PC-3 (cell line): ENCODE measurements at regions not wholly inside any gene's neighbourhood (a gene's known extent, or its start where the extent isn't known, plus 50 kb on each side); places are given as distances from the start of the nearest gene placed in this dataset.

ENCODE experiments used
- ATAC-seq: fragments of 200-7000 bp; cut with Tn5 transposase; 2 replicates; pipeline ENCODE4 v1.9.1; 2020; ENCODE audit warnings: mild to moderate bottlenecking, moderate library complexity
- BruUV-seq: library from RNA; stranded (reverse); fragments of 400-500 nt; replicated peaks from 2 replicates; lab custom pipeline; 2021; lab: Mats Ljungman, UMichigan
- CTCF ChIA-PET: fragments of 300-600 bp; sonication (Branson Sonifier 250); formaldehyde crosslinking; loops from one replicate; lab custom pipeline; 2022; ENCODE audit warnings: antibody characterized with exemption; lab: Charles Lee
- POLR2A ChIA-PET: fragments of 300-600 bp; sonication (Branson Sonifier 250); formaldehyde crosslinking; loops from one replicate; lab custom pipeline; 2022; ENCODE audit warnings: antibody characterized with exemption; ENCODE audit not compliant: unreplicated experiment; lab: Charles Lee
- DNase-seq: peaks from one replicate; pipeline ENCODE4 v3.0.0-alpha.2; 2015
- H2AFZ ChIP-seq: fragments of 300-600 bp; sonication (generic); 2 replicates; pipeline ENCODE4 v1.6.0; 2016; ENCODE audit warnings: antibody characterized with exemption, low read length
- H3F3A ChIP-seq: fragments of 300-600 bp; sonication (generic); one replicate; pipeline ENCODE4 v1.6.0; 2017; ENCODE audit warnings: antibody characterized with exemption, low read length, control low read depth, mild to moderate bottlenecking; ENCODE audit not compliant: unreplicated experiment
- H3K27ac ChIP-seq: fragments of 300-600 bp; sonication (generic); 2 replicates; pipeline ENCODE4 v1.5.1; 2016; ENCODE audit warnings: mild to moderate bottlenecking, low read length
- H3K27me3 ChIP-seq: fragments of 300-600 bp; sonication (generic); 2 replicates; pipeline ENCODE4 v1.6.1; 2016; ENCODE audit warnings: low read length, mixed read lengths
- H3K36me3 ChIP-seq: fragments of 300-600 bp; sonication (generic); 2 replicates; pipeline ENCODE4 v1.6.1; 2016; ENCODE audit warnings: low read depth, mixed run types, low read length, mixed read lengths
- H3K4me1 ChIP-seq: fragments of 300-600 bp; sonication (generic); 2 replicates; pipeline ENCODE4 v1.5.1; 2016; ENCODE audit warnings: low read length; ENCODE audit not compliant: insufficient read depth
- H3K4me2 ChIP-seq: fragments of 300-600 bp; sonication (generic); 2 replicates; pipeline ENCODE4 v1.6.0; 2016; ENCODE audit warnings: low read length
- H3K4me3 ChIP-seq: fragments of 300-600 bp; sonication (generic); 2 replicates; pipeline ENCODE4 v1.5.1; 2016; ENCODE audit warnings: mild to moderate bottlenecking, low read length, mixed read lengths
- H3K79me2 ChIP-seq: fragments of 300-600 bp; sonication (generic); 2 replicates; pipeline ENCODE4 v1.6.1; 2017; ENCODE audit warnings: low read length, mixed read lengths
- H3K9ac ChIP-seq: fragments of 300-600 bp; sonication (generic); 2 replicates; pipeline ENCODE4 v1.6.0; 2016; ENCODE audit warnings: mild to moderate bottlenecking, low read length
- H3K9me2 ChIP-seq: fragments of 300-600 bp; sonication (generic); replicated peaks from 2 replicates; pipeline ENCODE4 v1.6.1; 2016; ENCODE audit warnings: mixed run types, low read length, mixed read lengths
- H3K9me3 ChIP-seq: fragments of 300-600 bp; sonication (generic); 2 replicates; pipeline ENCODE4 v1.6.1; 2016; ENCODE audit warnings: low read length, mixed read lengths
- H4K20me1 ChIP-seq: fragments of 300-600 bp; sonication (generic); 2 replicates; pipeline ENCODE4 v1.6.1; 2016; ENCODE audit warnings: low read length, mixed read lengths
- EZH2 ChIP-seq: fragments of 300-600 bp; sonication (generic); IDR thresholded peaks from one replicate; pipeline ENCODE4 v1.6.1; 2017; ENCODE audit warnings: antibody characterized with exemption, mild to moderate bottlenecking, low read length; ENCODE audit not compliant: unreplicated experiment
- EZH2phosphoT487 ChIP-seq: fragments of 300-600 bp; sonication (generic); IDR thresholded peaks from 2 replicates; pipeline ENCODE4 v1.6.1; 2018; ENCODE audit warnings: mild to moderate bottlenecking, antibody characterized with exemption, low read length, borderline replicate concordance
- intact Hi-C: fragments of 100-400 bp; cut with micrococcal nuclease; formaldehyde crosslinking; loops from 2 replicates; pipeline ENCODE4 v1.9.0; 2023
- TF ChIP-seq, protein P1 (sequence below): fragments of 300-600 bp; sonication (generic); conservative IDR thresholded peaks from 2 replicates; pipeline ENCODE4 v1.5.1; 2017; ENCODE audit warnings: antibody characterized with exemption, low read depth, mild to moderate bottlenecking, low read length

DNA sequence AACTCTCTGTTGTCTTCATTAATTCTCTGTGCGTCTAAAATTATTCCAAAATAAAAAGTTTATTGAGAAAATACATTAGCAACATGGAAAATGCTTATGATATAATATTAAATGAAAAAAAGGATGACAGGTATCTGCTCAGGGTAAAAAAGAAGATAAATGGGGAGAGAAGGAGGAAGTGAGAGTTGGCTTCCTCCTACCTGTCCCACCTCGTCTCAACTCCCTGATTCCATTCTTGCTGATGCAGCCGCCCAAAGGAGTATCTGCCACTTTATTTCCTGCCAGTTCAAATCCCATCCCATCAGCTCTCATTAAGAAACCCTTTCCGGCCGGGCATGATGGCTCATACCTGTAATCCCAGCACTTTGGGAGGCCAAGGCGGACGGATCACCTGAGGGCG, 72.5 kb upstream of the ALOX12 start:
- no peaks in the 10 kb centered on the region for H3K79me2 ChIP-seq
- no TSS peak for BruUV-seq
- H3K27me3 ChIP-seq: no peaks in the 10 kb centered on the region
- ATAC-seq: no peak
- H3F3A ChIP-seq: no peaks in the 10 kb centered on the region
- no peaks in the 10 kb centered on the region for H3K4me1 ChIP-seq
- no peak overlapping the region for H3K4me3 ChIP-seq
- no peak overlapping the region for H3K9ac ChIP-seq
- H3K9me3 ChIP-seq: no peaks in the 10 kb centered on the region
- H3K27ac ChIP-seq: no peak overlapping the region
- POLR2A ChIA-PET: no interaction called here
- H3K9me2 ChIP-seq: no peaks in the 10 kb centered on the region
- no peak overlapping the region for H3K4me2 ChIP-seq
- no peaks in the 10 kb centered on the region for H3K36me3 ChIP-seq
- CTCF ChIA-PET: no interaction called here
- no peak overlapping the region for H2AFZ ChIP-seq
- intact Hi-C loops: no loop called here
- H4K20me1 ChIP-seq: no peaks in the 10 kb centered on the region
- no peak for DNase-seq
- TF ChIP-seq, protein P1, sequence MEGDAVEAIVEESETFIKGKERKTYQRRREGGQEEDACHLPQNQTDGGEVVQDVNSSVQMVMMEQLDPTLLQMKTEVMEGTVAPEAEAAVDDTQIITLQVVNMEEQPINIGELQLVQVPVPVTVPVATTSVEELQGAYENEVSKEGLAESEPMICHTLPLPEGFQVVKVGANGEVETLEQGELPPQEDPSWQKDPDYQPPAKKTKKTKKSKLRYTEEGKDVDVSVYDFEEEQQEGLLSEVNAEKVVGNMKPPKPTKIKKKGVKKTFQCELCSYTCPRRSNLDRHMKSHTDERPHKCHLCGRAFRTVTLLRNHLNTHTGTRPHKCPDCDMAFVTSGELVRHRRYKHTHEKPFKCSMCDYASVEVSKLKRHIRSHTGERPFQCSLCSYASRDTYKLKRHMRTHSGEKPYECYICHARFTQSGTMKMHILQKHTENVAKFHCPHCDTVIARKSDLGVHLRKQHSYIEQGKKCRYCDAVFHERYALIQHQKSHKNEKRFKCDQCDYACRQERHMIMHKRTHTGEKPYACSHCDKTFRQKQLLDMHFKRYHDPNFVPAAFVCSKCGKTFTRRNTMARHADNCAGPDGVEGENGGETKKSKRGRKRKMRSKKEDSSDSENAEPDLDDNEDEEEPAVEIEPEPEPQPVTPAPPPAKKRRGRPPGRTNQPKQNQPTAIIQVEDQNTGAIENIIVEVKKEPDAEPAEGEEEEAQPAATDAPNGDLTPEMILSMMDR: no peak
- TF ChIP-seq EZH2phosphoT487 (no peak), EZH2 (no peak)

DNA sequence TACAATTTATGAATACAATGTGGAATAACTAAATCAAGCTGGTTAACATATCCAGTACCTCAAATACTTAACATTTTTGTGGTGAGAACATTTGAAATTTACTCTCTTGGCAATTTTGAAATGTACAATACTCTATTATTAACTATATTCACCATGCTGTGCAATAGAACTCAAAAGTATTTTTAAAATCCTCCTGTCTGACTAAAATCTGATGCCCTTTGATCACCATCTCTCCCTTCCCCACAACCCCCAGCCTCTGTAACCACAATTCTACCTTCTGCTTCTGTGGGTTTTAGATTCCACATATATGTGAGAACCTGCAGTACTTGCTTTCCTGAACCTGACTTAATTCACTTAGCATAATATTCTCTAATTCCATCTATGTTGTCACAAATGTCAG, 71.6 kb upstream of the ALOX12 start:
- intact Hi-C loops: no loop called here
- ATAC-seq: no peak
- H3K9me3 ChIP-seq: no peaks in the 10 kb centered on the region
- no peak overlapping the region for H2AFZ ChIP-seq
- no peaks in the 10 kb centered on the region for H4K20me1 ChIP-seq
- H3K9ac ChIP-seq: no peak overlapping the region
- no peak overlapping the region for H3K4me2 ChIP-seq
- ChIA-PET POLR2A (no interaction called here), CTCF (no interaction called here)
- H3K36me3 ChIP-seq: no peaks in the 10 kb centered on the region
- H3K4me1 ChIP-seq: no peaks in the 10 kb centered on the region
- no TSS peak for BruUV-seq
- no peaks in the 10 kb centered on the region for H3K9me2 ChIP-seq
- no peaks in the 10 kb centered on the region for H3F3A ChIP-seq
- H3K27ac ChIP-seq: no peak overlapping the region
- no peaks in the 10 kb centered on the region for H3K79me2 ChIP-seq
- no peaks in the 10 kb centered on the region for H3K27me3 ChIP-seq
- DNase-seq: no peak
- H3K4me3 ChIP-seq: no peak overlapping the region
- TF ChIP-seq EZH2: no peak
- TF ChIP-seq, protein P1: no peak
- no peak for TF ChIP-seq EZH2phosphoT487

GRCh38 chr17:6926667-6927066, 69.2 kb upstream of the ALOX12 start:
- Histone ChIP-seq H2AFZ (no peak overlapping the region), H3K9me3 (no peaks in the 10 kb centered on the region), H3K9me2 (no peaks in the 10 kb centered on the region), H3F3A (no peaks in the 10 kb centered on the region), H3K4me2 (no peak overlapping the region), H3K27ac (no peak overlapping the region), H3K4me1 (no peaks in the 10 kb centered on the region), H4K20me1 (no peaks in the 10 kb centered on the region), H3K79me2 (no peaks in the 10 kb centered on the region), H3K4me3 (no peak overlapping the region), H3K9ac (no peak overlapping the region), H3K27me3 (no peaks in the 10 kb centered on the region), H3K36me3 (no peaks in the 10 kb centered on the region)
- no peak for TF ChIP-seq EZH2
- no peak for TF ChIP-seq EZH2phosphoT487
- TF ChIP-seq, protein P1: no peak
- no peak for ATAC-seq
- POLR2A ChIA-PET: no interaction called here
- CTCF ChIA-PET: no interaction called here
- no peak for DNase-seq
- BruUV-seq: no TSS peak
- intact Hi-C loops: no loop called here
